HepG2 (cell line): ENCODE measurements at regions not wholly inside any gene's neighbourhood (a gene's known extent, or its start where the extent isn't known, plus 50 kb on each side); places are given as distances from the start of the nearest gene placed in this dataset.
A peak's percentile ranks its signal among the peaks of the same experiment; 100 is the strongest.

Experiments used
- ATAC-seq: fragments of 200-7000 bp; cut with Tn5 transposase; 3 replicates; pipeline ENCODE4 v1.9.1; 2020; ENCODE audit warnings: mild to moderate bottlenecking, moderate library complexity
- BruUV-seq: library from RNA; stranded (reverse); fragments of 400-500 nt; replicated peaks from 2 replicates; lab custom pipeline; 2021; lab: Mats Ljungman, UMichigan
- CTCF ChIA-PET: fragments of 300-600 bp; formaldehyde crosslinking; extraction: SDS; loops from one replicate; lab custom pipeline; 2021; ENCODE audit warnings: low total read pairs, inconsistent platforms, low intra/inter-chr PET ratio; lab: Yijun Ruan, JAX
- POLR2A ChIA-PET: fragments of 350-600 bp; sonication (Branson Sonifier 250); formaldehyde crosslinking; loops from one replicate; lab custom pipeline; 2020; ENCODE audit warnings: antibody characterized with exemption, inconsistent platforms; lab: Yijun Ruan, JAX
- DNase-seq: peaks from one replicate; pipeline ENCODE4 v3.0.0-alpha.2; 2015; ENCODE audit warnings: low spot score
- FAIRE-seq: peaks from 3 replicates; lab custom pipeline; 2011; peaks lifted over from hg19 to GRCh38; lab: Jason Lieb, UNC
- H2AFZ ChIP-seq: one replicate; pipeline ENCODE4 v1.6.1; 2011; ENCODE audit warnings: low read length, inconsistent platforms
- H3K27ac ChIP-seq: fragments of 300-600 bp; 3 replicates; pipeline ENCODE4 v1.8.0; 2011; ENCODE audit warnings: mixed run types, mild to moderate bottlenecking, mixed read lengths, low read length, inconsistent platforms; ENCODE audit not compliant: insufficient read depth; ENCODE audit errors: extremely low read length
- H3K27me3 ChIP-seq, 2 experiments: fragments of 200-600 bp in 1 of 2; 2 replicates in 1 of 2; 3 replicates in 1 of 2; pipeline versions ENCODE4 v1.6.0 to v1.8.0; 2011; ENCODE audit warnings: low read length in 2 of 2, mild to moderate bottlenecking in 2 of 2, moderate library complexity in 2 of 2, inconsistent platforms in 1 of 2; ENCODE audit not compliant: insufficient read depth in 2 of 2, control insufficient read depth in 1 of 2
- H3K36me3 ChIP-seq, 2 experiments: fragments of 200-600 bp in 1 of 2; replicated peaks in 1 of 2; 2 replicates in 1 of 2; 3 replicates in 1 of 2; pipeline versions ENCODE4 v1.5.1 to v1.8.0; 2011; ENCODE audit warnings: low read length in 2 of 2, inconsistent platforms in 1 of 2; ENCODE audit not compliant: insufficient read depth in 2 of 2, control insufficient read depth in 1 of 2
- H3K4me1 ChIP-seq: 2 replicates; pipeline ENCODE4 v1.5.1; 2012; ENCODE audit warnings: low read length, inconsistent platforms; ENCODE audit not compliant: insufficient read depth
- H3K4me2 ChIP-seq: 2 replicates; pipeline ENCODE4 v1.6.0; 2011; ENCODE audit warnings: low read depth, low read length, inconsistent platforms
- H3K4me3 ChIP-seq, 3 experiments: fragments of 200-600 bp in 1 of 3; sonication (generic), shearing (Covaris generic) in 1 of 3; replicated peaks in 1 of 3; 2 replicates each; pipeline ENCODE4 v1.5.1; 2011 to 2016; ENCODE audit warnings: low read length in 3 of 3, inconsistent platforms in 2 of 3, low read depth in 2 of 3, mild to moderate bottlenecking in 2 of 3, control low read depth in 1 of 3, mixed read lengths in 1 of 3; ENCODE audit not compliant: insufficient read depth in 1 of 3
- H3K79me2 ChIP-seq: one replicate; pipeline ENCODE4 v1.6.1; 2011; ENCODE audit warnings: low read length, inconsistent platforms; ENCODE audit not compliant: insufficient read depth
- H3K9ac ChIP-seq: 2 replicates; pipeline ENCODE4 v1.6.0; 2011; ENCODE audit warnings: mild to moderate bottlenecking, low read depth, low read length, inconsistent platforms; ENCODE audit not compliant: insufficient read depth
- H3K9me3 ChIP-seq: 2 replicates; pipeline ENCODE4 v1.5.1; 2012; ENCODE audit warnings: mild to moderate bottlenecking, low read length
- H4K20me1 ChIP-seq: 2 replicates; pipeline ENCODE4 v1.6.0; 2011; ENCODE audit warnings: inconsistent platforms, mild to moderate bottlenecking, low read length, moderate library complexity; ENCODE audit not compliant: insufficient read depth
- DZIP1 ChIP-seq: sonication (generic); formaldehyde crosslinking; IDR thresholded peaks from 2 replicates; pipeline ENCODE4 v1.5.0; 2020; ENCODE audit warnings: mild to moderate bottlenecking, missing genetic modification reagents
- JARID2 ChIP-seq: sonication (generic); formaldehyde crosslinking; IDR thresholded peaks from 2 replicates; pipeline ENCODE4 v1.8.1; 2023; ENCODE audit warnings: missing genetic modification reagents, inconsistent platforms; ENCODE audit not compliant: insufficient replicate concordance
- KLF9 ChIP-seq: IDR thresholded peaks from 2 replicates; pipeline ENCODE4 v1.6.1; 2016; ENCODE audit warnings: low read depth
- MAFF ChIP-seq: IDR thresholded peaks from 2 replicates; pipeline ENCODE4 v1.6.1; 2011; ENCODE audit warnings: low read depth, low read length, improper control_type of control experiment
- MAFK ChIP-seq, 2 experiments: IDR thresholded peaks in 1 of 2; conservative IDR thresholded peaks in 1 of 2; 2 replicates each; pipeline ENCODE4 v1.6.1; 2011; ENCODE audit warnings: improper control_type of control experiment in 2 of 2, low read length in 2 of 2
- RNF2 ChIP-seq: fragments of 450-650 bp; conservative IDR thresholded peaks from 2 replicates; pipeline ENCODE4 v1.6.1; 2016; ENCODE audit warnings: low read depth
- SETDB1 ChIP-seq: sonication (generic); formaldehyde crosslinking; IDR thresholded peaks from 2 replicates; pipeline ENCODE4 v1.5.1; 2020; ENCODE audit warnings: missing genetic modification reagents, mild to moderate bottlenecking, borderline replicate concordance
- WGBS: methylation state at CpG from one replicate; pipeline ENCODE4 v1.1.6; 2017; ENCODE audit warnings: low lambda C conversion rate; 5-methylcytosine and 5-hydroxymethylcytosine counted together
- in situ Hi-C: cut with HindIII; loops from 2 replicates; pipeline ENCODE4 v1.10.0; 2017; ENCODE audit warnings: low pct_unique_long_range_greater_than_20kb; ENCODE audit not compliant: extremely low pct_ligation_motif_present
- intact Hi-C: fragments of 100-400 bp; cut with micrococcal nuclease; formaldehyde crosslinking; loops from one replicate; pipeline ENCODE4 v1.10.0; 2022; ENCODE audit not compliant: unreplicated experiment
- TF ChIP-seq, protein P1 (sequence below): sonication (generic); formaldehyde crosslinking; IDR thresholded peaks from 2 replicates; pipeline ENCODE4 v1.8.0; 2022; ENCODE audit warnings: low read depth, missing genetic modification reagents

DNA sequence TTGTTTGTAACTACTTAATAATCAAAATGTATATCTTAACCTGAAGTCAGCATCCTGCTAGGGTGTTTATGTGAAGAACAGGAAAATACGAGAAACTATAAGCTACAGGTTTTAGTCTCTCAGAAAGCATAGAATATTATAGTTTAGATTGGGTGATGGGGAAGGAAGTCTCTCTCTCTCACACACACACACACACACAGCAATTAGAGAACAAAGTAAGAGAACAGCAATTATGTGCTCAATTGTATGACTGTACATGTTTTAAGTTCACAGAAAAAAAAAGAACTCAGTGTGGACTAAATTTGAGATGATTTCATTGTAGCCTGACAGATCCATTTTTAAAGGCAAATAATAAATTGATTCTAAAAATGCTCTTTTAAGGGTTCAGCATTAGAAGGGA is 94.3 kb upstream of the ZNF516 start:
- intact Hi-C loops (no loop called here), in situ Hi-C loops (no loop called here)
- Histone ChIP-seq H2AFZ (no peak overlapping the region), H3K27me3 (peaks cover 5 to 23% of the 10 kb centered on the region in 2 experiments; a peak in 3 of 5 replicates), H3K4me3 (no peak overlapping the region), H3K9ac (no peak overlapping the region), H3K79me2 (no peaks in the 10 kb centered on the region), H4K20me1 (no peaks in the 10 kb centered on the region), H3K27ac (no peak overlapping the region), H3K4me1 (peaks cover 9% of the 10 kb centered on the region), H3K9me3 (no peaks in the 10 kb centered on the region), H3K36me3 (no peaks in the 10 kb centered on the region), H3K4me2 (no peak overlapping the region)
- WGBS, result 32% methylated on average over 1 of the region's 1 CpG
- no peak for TF ChIP-seq RNF2
- no TSS peak for BruUV-seq
- CTCF ChIA-PET, result no interaction called here
- ATAC-seq (no peak), FAIRE-seq (no peak), DNase-seq (no peak)
- POLR2A ChIA-PET, result no interaction called here

- Histone ChIP-seq H3K79me2 (no peaks in the 10 kb centered on the region), H2AFZ (no peak overlapping the region), H3K27me3 (peaks cover 4 to 23% of the 10 kb centered on the region in 2 experiments; a peak in 3 of 5 replicates), H3K4me1 (peaks cover 9% of the 10 kb centered on the region), H3K9ac (no peak overlapping the region), H4K20me1 (no peaks in the 10 kb centered on the region), H3K36me3 (no peaks in the 10 kb centered on the region)
- FAIRE-seq, result no peak
- in situ Hi-C loops, result no loop called here
- TF ChIP-seq MAFK (conservative IDR thresholded peaks at IDR 0.05 in 1 of 2, IDR thresholded peaks at IDR 0.05 in 1 of 2; ENCODE audit: low read length in 2 of 2) (peak in 1 of 2 experiments; percentile 46; a peak in 1 of 4 replicates), JARID2 (CRISPR knock-in tag) (no peak), MAFF (peak; percentile 20; the same call in 1 of the 2 replicates), KLF9 (CRISPR knock-in tag) (no peak), SETDB1 (CRISPR knock-in tag) (no peak), DZIP1 (CRISPR knock-in tag) (no peak)
- TF ChIP-seq, protein P1, sequence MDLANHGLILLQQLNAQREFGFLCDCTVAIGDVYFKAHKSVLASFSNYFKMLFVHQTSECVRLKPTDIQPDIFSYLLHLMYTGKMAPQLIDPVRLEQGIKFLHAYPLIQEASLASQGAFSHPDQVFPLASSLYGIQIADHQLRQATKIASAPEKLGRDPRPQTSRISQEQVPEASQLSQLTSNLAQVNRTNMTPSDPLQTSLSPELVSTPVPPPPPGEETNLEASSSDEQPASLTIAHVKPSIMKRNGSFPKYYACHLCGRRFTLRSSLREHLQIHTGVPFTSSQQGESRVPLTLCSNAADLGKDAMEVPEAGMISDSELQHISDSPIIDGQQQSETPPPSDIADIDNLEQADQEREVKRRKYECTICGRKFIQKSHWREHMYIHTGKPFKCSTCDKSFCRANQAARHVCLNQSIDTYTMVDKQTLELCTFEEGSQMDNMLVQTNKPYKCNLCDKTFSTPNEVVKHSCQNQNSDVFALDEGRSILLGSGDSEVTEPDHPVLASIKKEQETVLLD (CRISPR knock-in tag), result no peak
- TF ChIP-seq, all 625 proteins: peak for 2
- 36% methylated on average over 21 of the region's 21 CpGs for WGBS
- ATAC-seq (no peak), DNase-seq (no peak)
- BruUV-seq, result no TSS peak
- Histone ChIP-seq H3K9me3 (no peaks in the 10 kb centered on the region), H3K27ac (no peak overlapping the region), H3K4me3 (no peak overlapping the region), H3K4me2 (no peak overlapping the region)
- CTCF ChIA-PET, result no interaction called here
- intact Hi-C loops, result no loop called here
- POLR2A ChIA-PET, result no interaction called here
These were observed 93.7 kb upstream of the ZNF516 start for GRCh38 chr18:76588601-76589226.
